H1 (cell line): ENCODE measurements at regions not wholly inside any gene's neighbourhood (a gene's known extent, or its start where the extent isn't known, plus 50 kb on each side); places are given as distances from the start of the nearest gene placed in this dataset.

Source experiments
- CTCF ChIA-PET: fragments of 300-600 bp; sonication (Branson Sonifier 250); formaldehyde crosslinking; loops from one replicate; lab custom pipeline; 2021; ENCODE audit not compliant: partially characterized antibody; lab: Charles Lee
- POLR2A ChIA-PET: fragments of 300-600 bp; sonication (Branson Sonifier 250); formaldehyde crosslinking; loops from one replicate; lab custom pipeline; 2021; ENCODE audit warnings: inconsistent platforms; ENCODE audit not compliant: partially characterized antibody; lab: Charles Lee
- DNase-seq, 2 experiments: peaks; one replicate each; pipeline versions ENCODE4 v3.0.0 to v3.0.0-alpha.2; 2010 to 2022; ENCODE audit warnings: low spot score in 2 of 2, low read depth in 1 of 2, mixed read lengths in 1 of 2
- FAIRE-seq: peaks from 2 replicates; lab custom pipeline; 2011; peaks lifted over from hg19 to GRCh38; lab: Jason Lieb, UNC
- H2AFZ ChIP-seq: 2 replicates; pipeline ENCODE4 v1.8.1; 2012; ENCODE audit warnings: low read length, inconsistent platforms
- H2AK5ac ChIP-seq: 2 replicates; pipeline ENCODE4 v1.6.1; 2013; ENCODE audit warnings: low read depth, low read length
- H2BK120ac ChIP-seq: replicated peaks from 2 replicates; pipeline ENCODE3; 2013; ENCODE audit warnings: low read depth, low read length, inconsistent platforms
- H2BK12ac ChIP-seq: 2 replicates; pipeline ENCODE4 v1.6.1; 2013; ENCODE audit warnings: low read depth, low read length
- H2BK15ac ChIP-seq: 2 replicates; pipeline ENCODE4 v1.6.1; 2013; ENCODE audit warnings: low read length
- H2BK20ac ChIP-seq: 2 replicates; pipeline ENCODE4 v1.6.1; 2013; ENCODE audit warnings: low read length
- H2BK5ac ChIP-seq: 2 replicates; pipeline ENCODE4 v1.6.1; 2013; ENCODE audit warnings: low read depth, low read length
- H3K14ac ChIP-seq: 2 replicates; pipeline ENCODE4 v1.6.1; 2013; ENCODE audit warnings: inconsistent platforms; ENCODE audit not compliant: insufficient read length
- H3K18ac ChIP-seq: 2 replicates; pipeline ENCODE4 v1.6.1; 2013; ENCODE audit warnings: low read length; ENCODE audit errors: extremely low read depth
- H3K23ac ChIP-seq: 2 replicates; pipeline ENCODE4 v1.6.1; 2013; ENCODE audit warnings: inconsistent platforms; ENCODE audit not compliant: insufficient read length
- H3K23me2 ChIP-seq: 2 replicates; pipeline ENCODE4 v1.6.1; 2013; ENCODE audit warnings: low read depth, low read length
- H3K27ac ChIP-seq: 2 replicates; pipeline ENCODE4 v1.6.1; 2011; ENCODE audit warnings: low read depth, low read length, inconsistent platforms
- H3K27me3 ChIP-seq, 4 experiments: replicated peaks in 1 of 4; 1 replicate in 1 of 4; 2 replicates in 3 of 4; pipeline versions ENCODE4 v1.6.1 to v1.8.1; 2011 to 2013; ENCODE audit warnings: low read length in 3 of 4, mild to moderate bottlenecking in 3 of 4, inconsistent platforms in 2 of 4, mixed read lengths in 2 of 4, moderate library complexity in 1 of 4; ENCODE audit not compliant: control insufficient read depth in 3 of 4, insufficient read depth in 3 of 4; ENCODE audit errors: extremely low read depth in 1 of 4
- H3K36me3 ChIP-seq, 4 experiments: 2 replicates each; pipeline versions ENCODE4 v1.6.1 to v1.8.1; 2011 to 2013; ENCODE audit warnings: mild to moderate bottlenecking in 4 of 4, low read length in 3 of 4, moderate library complexity in 2 of 4, control low read depth in 1 of 4, inconsistent platforms in 1 of 4; ENCODE audit not compliant: insufficient read depth in 4 of 4, control insufficient read depth in 2 of 4
- H3K4ac ChIP-seq: replicated peaks from 2 replicates; pipeline ENCODE3; 2013; ENCODE audit warnings: low read length, low read depth, mixed read lengths, inconsistent platforms; ENCODE audit not compliant: insufficient read length
- H3K4me1 ChIP-seq, 4 experiments: replicated peaks in 1 of 4; 1 replicate in 1 of 4; 2 replicates in 3 of 4; pipeline versions ENCODE4 v1.6.1 to v1.8.1; 2011 to 2013; ENCODE audit warnings: low read length in 3 of 4, inconsistent platforms in 2 of 4, mixed read lengths in 1 of 4; ENCODE audit not compliant: insufficient read depth in 4 of 4, control insufficient read depth in 3 of 4
- H3K4me2 ChIP-seq, 2 experiments: 2 replicates each; pipeline versions ENCODE4 v1.6.1 to v1.8.1; 2011 to 2013; ENCODE audit warnings: low read depth in 2 of 2, low read length in 2 of 2, control low read depth in 1 of 2, inconsistent platforms in 1 of 2, mild to moderate bottlenecking in 1 of 2; ENCODE audit not compliant: insufficient read depth in 1 of 2
- H3K4me3 ChIP-seq, 4 experiments: fragments of 200-600, 300-600 bp in 1 of 4; sonication (generic), shearing (Covaris generic), sonication (Bioruptor Twin) in 1 of 4; 2 replicates each; pipeline versions ENCODE4 v1.5.1 to v1.8.1; 2011 to 2016; ENCODE audit warnings: low read length in 4 of 4, low read depth in 3 of 4, control low read depth in 2 of 4, inconsistent platforms in 2 of 4, mild to moderate bottlenecking in 2 of 4, mixed read lengths in 1 of 4, moderate library complexity in 1 of 4; ENCODE audit not compliant: insufficient read depth in 2 of 4; ENCODE audit errors: extremely low read depth in 1 of 4
- H3K56ac ChIP-seq: replicated peaks from 2 replicates; pipeline ENCODE3; 2013; ENCODE audit warnings: low read depth, mild to moderate bottlenecking, mixed read lengths, low read length, inconsistent platforms; ENCODE audit not compliant: insufficient read length
- H3K79me1 ChIP-seq: 2 replicates; pipeline ENCODE4 v1.6.1; 2013; ENCODE audit warnings: low read depth, low read length, control low read depth
- H3K79me2 ChIP-seq, 2 experiments: 2 replicates each; pipeline versions ENCODE4 v1.6.1 to v1.8.1; 2012 to 2013; ENCODE audit warnings: low read length in 2 of 2, mild to moderate bottlenecking in 2 of 2, inconsistent platforms in 1 of 2; ENCODE audit not compliant: insufficient read depth in 2 of 2, control insufficient read depth in 1 of 2
- H3K9ac ChIP-seq, 4 experiments: replicated peaks in 1 of 4; 1 replicate in 1 of 4; 2 replicates in 3 of 4; pipeline versions ENCODE4 v1.6.1 to v1.8.1; 2011 to 2013; ENCODE audit warnings: low read depth in 3 of 4, low read length in 3 of 4, control low read depth in 2 of 4, mild to moderate bottlenecking in 2 of 4, moderate library complexity in 2 of 4, inconsistent platforms in 1 of 4; ENCODE audit errors: extremely low read depth in 1 of 4
- H3K9me3 ChIP-seq, 2 experiments: 2 replicates each; pipeline versions ENCODE4 v1.6.1 to v1.8.1; 2012 to 2013; ENCODE audit warnings: mild to moderate bottlenecking in 2 of 2, moderate library complexity in 2 of 2, control low read depth in 1 of 2, inconsistent platforms in 1 of 2, low read depth in 1 of 2, low read length in 1 of 2, mixed read lengths in 1 of 2; ENCODE audit not compliant: insufficient read depth in 2 of 2
- H4K20me1 ChIP-seq, 2 experiments: replicated peaks in 1 of 2; 2 replicates each; pipeline versions ENCODE3 to v1.8.1; 2011 to 2013; ENCODE audit warnings: inconsistent platforms in 2 of 2, low read length in 2 of 2, mild to moderate bottlenecking in 1 of 2; ENCODE audit not compliant: insufficient read depth in 2 of 2, control insufficient read depth in 1 of 2
- H4K5ac ChIP-seq: 2 replicates; pipeline ENCODE4 v1.6.1; 2013; ENCODE audit warnings: low read length, low read depth, mixed read lengths, inconsistent platforms; ENCODE audit not compliant: insufficient read length
- H4K8ac ChIP-seq: 2 replicates; pipeline ENCODE4 v1.8.0; 2013; ENCODE audit warnings: mild to moderate bottlenecking, moderate library complexity, low read length, inconsistent platforms; ENCODE audit not compliant: insufficient read depth; ENCODE audit errors: extremely low read depth
- H4K91ac ChIP-seq: replicated peaks from 2 replicates; pipeline ENCODE3; 2013; ENCODE audit warnings: low read length, mixed read lengths, inconsistent platforms; ENCODE audit not compliant: insufficient read length
- CBX5 ChIP-seq: fragments of 300-800, 300-1000 bp; sonication (generic); IDR thresholded peaks from 2 replicates; pipeline ENCODE4 v1.7.1; 2016; ENCODE audit warnings: antibody characterized with exemption, low read length, low read depth
- POU5F1 ChIP-seq: IDR thresholded peaks from 2 replicates; pipeline ENCODE4 v1.6.1; 2011; ENCODE audit warnings: low read depth, mild to moderate bottlenecking, low read length, moderate library complexity
- SAP30 ChIP-seq: fragments of 300-600 bp; sonication (generic); IDR thresholded peaks from 2 replicates; pipeline ENCODE4 v1.7.1; 2012; ENCODE audit warnings: low read length, moderate library complexity, mild to moderate bottlenecking, inconsistent platforms; ENCODE audit not compliant: insufficient read depth, insufficient replicate concordance
- WGBS, 2 experiments: shearing (Covaris generic) in 1 of 2; methylation state at CpG; one replicate each; pipeline versions ENCODE4 v1.1.6 to v1.1.7; 2013 to 2015; ENCODE audit warnings: low lambda C conversion rate in 2 of 2, mixed read lengths in 2 of 2, inconsistent platforms in 1 of 2, low coverage in 1 of 2, missing lambda C conversion rate in 1 of 2; ENCODE audit not compliant: insufficient replicate concordance in 2 of 2, insufficient coverage in 1 of 2, insufficient read length in 1 of 2; ENCODE audit errors: extremely low coverage in 1 of 2, missing lambda C conversion rate in 1 of 2; 5-methylcytosine and 5-hydroxymethylcytosine counted together

DNA sequence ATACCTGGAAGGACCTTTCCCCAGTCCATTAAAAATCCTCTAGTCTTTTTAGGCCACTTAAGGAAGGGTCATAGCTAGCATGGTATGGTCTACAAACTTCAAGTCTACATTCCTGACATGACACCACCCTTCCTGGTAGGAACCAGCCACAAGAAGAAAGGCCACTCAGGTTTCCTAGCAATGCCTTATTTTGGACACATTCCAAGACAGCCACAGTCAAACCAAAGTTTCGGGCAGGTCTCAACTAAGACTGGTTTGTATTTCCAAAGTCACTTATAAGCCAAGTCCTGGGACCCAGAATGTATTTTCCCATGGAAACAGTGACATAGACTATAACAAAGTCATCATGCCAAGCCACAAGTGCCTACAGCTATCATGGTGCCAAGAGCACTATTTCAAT lies 50.6 kb upstream of the SLC44A3 start:
- no peak overlapping the region for H2AFZ ChIP-seq
- H4K5ac ChIP-seq = no peak overlapping the region
- H3K14ac ChIP-seq = no peak overlapping the region
- CTCF ChIA-PET = no interaction called here
- H4K91ac ChIP-seq = no peak overlapping the region
- H3K18ac ChIP-seq = no peak overlapping the region
- 7% methylated on average over 1 of the region's 1 CpG; no CpG with 5 or more reads in 1 of the 2 experiments for WGBS, 2 experiments
- no peak overlapping the region for H2BK20ac ChIP-seq
- H3K79me2 ChIP-seq = no peaks in the 10 kb centered on the region
- H2BK12ac ChIP-seq = no peak overlapping the region
- FAIRE-seq (no peak), DNase-seq (no peak)
- H3K27me3 ChIP-seq = no peaks in the 10 kb centered on the region
- H3K9me3 ChIP-seq = peaks cover 0 to 2% of the 10 kb centered on the region in 2 experiments; a peak in 1 of 4 replicates
- POLR2A ChIA-PET = no interaction called here
- H4K8ac ChIP-seq = no peak overlapping the region
- H4K20me1 ChIP-seq = no peaks in the 10 kb centered on the region
- H3K36me3 ChIP-seq = no peaks in the 10 kb centered on the region
- peaks cover 2% of the 10 kb centered on the region; the same call in 1 of the 2 replicates for H3K23me2 ChIP-seq
- no peak overlapping the region for H2BK5ac ChIP-seq
- H3K4me3 ChIP-seq = no peak overlapping the region
- no peak overlapping the region for H3K56ac ChIP-seq
- no peak overlapping the region for H2AK5ac ChIP-seq
- no peak overlapping the region for H3K9ac ChIP-seq
- no peak overlapping the region for H2BK15ac ChIP-seq
- H3K4ac ChIP-seq = no peak overlapping the region
- no peak overlapping the region for H2BK120ac ChIP-seq
- H3K4me2 ChIP-seq = no peak overlapping the region
- no peak overlapping the region for H3K27ac ChIP-seq
- H3K79me1 ChIP-seq = no peaks in the 10 kb centered on the region
- H3K23ac ChIP-seq = no peak overlapping the region
- H3K4me1 ChIP-seq = no peaks in the 10 kb centered on the region
- TF ChIP-seq POU5F1 (no peak), SAP30 (no peak), CBX5 (no peak)
